GM12878 (cell line): ENCODE measurements at regions not wholly inside any gene's neighbourhood (a gene's known extent, or its start where the extent isn't known, plus 50 kb on each side); places are given as distances from the start of the nearest gene placed in this dataset.

Experiments
- ATAC-seq: fragments of 200-7000 bp; cut with Tn5 transposase; 3 replicates; pipeline ENCODE4 v1.9.1; 2020; ENCODE audit warnings: mild to moderate bottlenecking, moderate library complexity
- BruUV-seq: library from RNA; stranded (reverse); fragments of 400-500 nt; replicated peaks from 2 replicates; lab custom pipeline; 2021; lab: Mats Ljungman, UMichigan
- CTCF ChIA-PET: fragments of 300-600 bp; sonication (Branson Sonifier 250); formaldehyde crosslinking; extraction: SDS; loops from one replicate; lab custom pipeline; 2021; ENCODE audit warnings: inconsistent platforms; lab: Yijun Ruan, JAX
- POLR2A ChIA-PET: fragments of 350-600 bp; formaldehyde crosslinking; extraction: SDS; loops from one replicate; lab custom pipeline; 2021; ENCODE audit warnings: inconsistent platforms; lab: Charles Lee
- RAD21 ChIA-PET: fragments of 300-600 bp; sonication (Branson Sonifier 250); formaldehyde crosslinking; loops from one replicate; lab custom pipeline; 2023; ENCODE audit warnings: antibody characterized with exemption; ENCODE audit not compliant: unreplicated experiment; lab: Charles Lee
- SMC1A ChIA-PET: fragments of 300-600 bp; sonication (Branson Sonifier 250); formaldehyde crosslinking; loops from one replicate; lab custom pipeline; 2023; ENCODE audit not compliant: unreplicated experiment, uncharacterized antibody; lab: Charles Lee
- DNase-seq: peaks from one replicate; pipeline ENCODE4 v3.0.0-alpha.2; 2011; ENCODE audit warnings: low read depth, low spot score
- FAIRE-seq: peaks from 3 replicates; lab custom pipeline; 2011; peaks lifted over from hg19 to GRCh38; lab: Jason Lieb, UNC
- H2AFZ ChIP-seq: 2 replicates; pipeline ENCODE4 v1.6.0; 2011; ENCODE audit warnings: low read depth, low read length, control low read depth; ENCODE audit not compliant: control insufficient read depth
- H3K27ac ChIP-seq: 2 replicates; pipeline ENCODE4 v1.5.1; 2011; ENCODE audit warnings: control low read depth; ENCODE audit not compliant: control insufficient read depth, insufficient read depth
- H3K27me3 ChIP-seq, 2 experiments: replicated peaks in 1 of 2; 2 replicates each; pipeline versions ENCODE4 v1.6.0 to v1.6.1; 2011; ENCODE audit warnings: low read length in 1 of 2; ENCODE audit not compliant: control insufficient read depth in 2 of 2, insufficient read depth in 2 of 2
- H3K36me3 ChIP-seq, 2 experiments: 2 replicates each; pipeline ENCODE4 v1.5.1; 2011; ENCODE audit warnings: low read length in 1 of 2; ENCODE audit not compliant: control insufficient read depth in 2 of 2, insufficient read depth in 2 of 2
- H3K4me1 ChIP-seq: 2 replicates; pipeline ENCODE4 v1.6.1; 2011; ENCODE audit warnings: mild to moderate bottlenecking, low read length, moderate library complexity, mixed read lengths; ENCODE audit not compliant: control insufficient read depth, insufficient read depth
- H3K4me2 ChIP-seq: 2 replicates; pipeline ENCODE4 v1.6.0; 2011; ENCODE audit warnings: control low read depth; ENCODE audit not compliant: control insufficient read depth, insufficient read depth
- H3K4me3 ChIP-seq: fragments of 200-600 bp; sonication (generic); 2 replicates; pipeline ENCODE4 v1.5.1; 2016
- H3K79me2 ChIP-seq: 2 replicates; pipeline ENCODE4 v1.6.0; 2011; ENCODE audit warnings: low read length; ENCODE audit not compliant: control insufficient read depth, insufficient read depth
- H3K9ac ChIP-seq: 2 replicates; pipeline ENCODE4 v1.8.0; 2011; ENCODE audit warnings: low read length, control low read depth, mixed read lengths; ENCODE audit not compliant: control insufficient read depth, insufficient read depth
- H3K9me3 ChIP-seq: replicated peaks from 3 replicates; pipeline ENCODE4 v1.5.1; 2011; ENCODE audit warnings: mild to moderate bottlenecking, low read length; ENCODE audit not compliant: control insufficient read depth, insufficient read depth
- H4K20me1 ChIP-seq: 2 replicates; pipeline ENCODE4 v1.6.0; 2011; ENCODE audit not compliant: control insufficient read depth, insufficient read depth
- BACH1 ChIP-seq: fragments of 450-650 bp; IDR thresholded peaks from 2 replicates; pipeline ENCODE4 v1.6.1; 2017; ENCODE audit warnings: mild to moderate bottlenecking, borderline replicate concordance
- CHD4 ChIP-seq: fragments of 200-600 bp; sonication (generic); IDR thresholded peaks from 2 replicates; pipeline ENCODE4 v1.6.1; 2016; ENCODE audit warnings: mild to moderate bottlenecking
- EZH2 ChIP-seq: IDR thresholded peaks from 2 replicates; pipeline ENCODE4 v1.6.1; 2012; ENCODE audit warnings: low read depth, mild to moderate bottlenecking, control low read depth, inconsistent platforms, low read length, borderline replicate concordance; ENCODE audit not compliant: control insufficient read depth
- HDGF ChIP-seq: fragments of 450-650 bp; IDR thresholded peaks from 2 replicates; pipeline ENCODE4 v1.6.1; 2016; ENCODE audit warnings: antibody characterized with exemption
- MAX ChIP-seq: IDR thresholded peaks from 2 replicates; pipeline ENCODE4 v1.6.1; 2012; ENCODE audit warnings: low read depth, low read length, improper control_type of control experiment
- NFIC ChIP-seq: IDR thresholded peaks from 2 replicates; pipeline ENCODE4 v1.6.1; 2012; ENCODE audit warnings: low read depth, mild to moderate bottlenecking, inconsistent platforms, low read length, moderate library complexity
- NFYB ChIP-seq: IDR thresholded peaks from 2 replicates; pipeline ENCODE4 v1.6.1; 2011; ENCODE audit warnings: low read depth, mild to moderate bottlenecking, low read length, improper control_type of control experiment, moderate library complexity; ENCODE audit not compliant: insufficient read depth
- NR2C2 ChIP-seq: IDR thresholded peaks from 2 replicates; pipeline ENCODE4 v1.6.1; 2011; ENCODE audit warnings: borderline replicate concordance, low read depth; ENCODE audit not compliant: control insufficient read depth, insufficient read length
- PML ChIP-seq: IDR thresholded peaks from 2 replicates; pipeline ENCODE4 v1.6.1; 2012; ENCODE audit warnings: low read length, inconsistent platforms
- POLR2AphosphoS5 ChIP-seq: IDR thresholded peaks from 2 replicates; pipeline ENCODE4 v1.6.1; 2011; ENCODE audit warnings: mild to moderate bottlenecking, low read length, inconsistent platforms
- RBBP5 ChIP-seq: fragments of 200-600 bp; sonication (generic); conservative IDR thresholded peaks from 2 replicates; pipeline ENCODE4 v1.6.1; 2016
- RFX5 ChIP-seq: IDR thresholded peaks from 2 replicates; pipeline ENCODE4 v1.6.1; 2011; ENCODE audit warnings: low read depth, low read length, improper control_type of control experiment
- SIN3A ChIP-seq: IDR thresholded peaks from 2 replicates; pipeline ENCODE4 v1.6.1; 2012; ENCODE audit warnings: low read depth, low read length, improper control_type of control experiment
- ZBTB11 ChIP-seq: fragments of 450-650 bp; formaldehyde crosslinking; IDR thresholded peaks from 2 replicates; pipeline ENCODE4 v1.5.0; 2022; ENCODE audit warnings: mild to moderate bottlenecking, missing genetic modification characterization
- WGBS: methylation state at CpG from one replicate; pipeline ENCODE4 v1.1.6; 2016; ENCODE audit warnings: low lambda C conversion rate; ENCODE audit not compliant: insufficient replicate concordance, insufficient coverage; ENCODE audit errors: missing lambda C conversion rate; 5-methylcytosine and 5-hydroxymethylcytosine counted together
- in situ Hi-C: fragments of 300-500 bp; cut with MboI; formaldehyde crosslinking; loops from 9 replicates; pipeline ENCODE4 v1.14.3; 2018; ENCODE audit warnings: mixed read lengths
- intact Hi-C: fragments of 100-400 bp; cut with micrococcal nuclease; formaldehyde crosslinking; loops from one replicate; pipeline ENCODE4 v1.14.2; 2022; ENCODE audit not compliant: unreplicated experiment
- TF ChIP-seq, protein P1 (sequence below): fragments of 450-650 bp; IDR thresholded peaks from 2 replicates; pipeline ENCODE4 v1.6.1; 2018; ENCODE audit warnings: mild to moderate bottlenecking, low read depth, moderate library complexity; ENCODE audit not compliant: partially characterized antibody
- TF ChIP-seq, protein P2 (sequence below): fragments of 450-650 bp; IDR thresholded peaks from 2 replicates; pipeline ENCODE4 v1.6.1; 2017; ENCODE audit warnings: mild to moderate bottlenecking, moderate library complexity

GRCh38 chr15:62218841-62219240, 53.8 kb upstream of the C2CD4B start:
- WGBS: 48% methylated on average over 9 of the region's 15 CpGs
- ChIA-PET RAD21 (no interaction called here), SMC1A (interaction anchor here (0.6 kb wide), 1 partner anchor 77 kb away, joined by 3 read pairs; no protein-coding TSS in a partner anchor), POLR2A (no interaction called here), CTCF (no interaction called here)
- in situ Hi-C loops (no loop called here), intact Hi-C loops (no loop called here)
- ATAC-seq (no peak), DNase-seq (no peak), FAIRE-seq (no peak)
- no peaks in the 10 kb centered on the region for H4K20me1 ChIP-seq
- no peaks in the 10 kb centered on the region for H3K27me3 ChIP-seq
- H3K27ac ChIP-seq: no peak overlapping the region
- no peak overlapping the region for H2AFZ ChIP-seq
- no peaks in the 10 kb centered on the region for H3K79me2 ChIP-seq
- H3K4me3 ChIP-seq: no peak overlapping the region
- peaks cover 4% of the 10 kb centered on the region; the same call in 1 of the 3 replicates for H3K9me3 ChIP-seq
- H3K4me2 ChIP-seq: no peak overlapping the region
- H3K4me1 ChIP-seq: no peaks in the 10 kb centered on the region
- no TSS peak for BruUV-seq
- H3K36me3 ChIP-seq: no peaks in the 10 kb centered on the region
- no peak overlapping the region for H3K9ac ChIP-seq
- TF ChIP-seq SIN3A: no peak
- no peak for TF ChIP-seq RFX5
- TF ChIP-seq NR2C2: no peak
- no peak for TF ChIP-seq EZH2
- TF ChIP-seq HDGF: no peak
- TF ChIP-seq, protein P1, sequence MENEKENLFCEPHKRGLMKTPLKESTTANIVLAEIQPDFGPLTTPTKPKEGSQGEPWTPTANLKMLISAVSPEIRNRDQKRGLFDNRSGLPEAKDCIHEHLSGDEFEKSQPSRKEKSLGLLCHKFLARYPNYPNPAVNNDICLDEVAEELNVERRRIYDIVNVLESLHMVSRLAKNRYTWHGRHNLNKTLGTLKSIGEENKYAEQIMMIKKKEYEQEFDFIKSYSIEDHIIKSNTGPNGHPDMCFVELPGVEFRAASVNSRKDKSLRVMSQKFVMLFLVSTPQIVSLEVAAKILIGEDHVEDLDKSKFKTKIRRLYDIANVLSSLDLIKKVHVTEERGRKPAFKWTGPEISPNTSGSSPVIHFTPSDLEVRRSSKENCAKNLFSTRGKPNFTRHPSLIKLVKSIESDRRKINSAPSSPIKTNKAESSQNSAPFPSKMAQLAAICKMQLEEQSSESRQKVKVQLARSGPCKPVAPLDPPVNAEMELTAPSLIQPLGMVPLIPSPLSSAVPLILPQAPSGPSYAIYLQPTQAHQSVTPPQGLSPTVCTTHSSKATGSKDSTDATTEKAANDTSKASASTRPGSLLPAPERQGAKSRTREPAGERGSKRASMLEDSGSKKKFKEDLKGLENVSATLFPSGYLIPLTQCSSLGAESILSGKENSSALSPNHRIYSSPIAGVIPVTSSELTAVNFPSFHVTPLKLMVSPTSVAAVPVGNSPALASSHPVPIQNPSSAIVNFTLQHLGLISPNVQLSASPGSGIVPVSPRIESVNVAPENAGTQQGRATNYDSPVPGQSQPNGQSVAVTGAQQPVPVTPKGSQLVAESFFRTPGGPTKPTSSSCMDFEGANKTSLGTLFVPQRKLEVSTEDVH: no peak
- TF ChIP-seq CHD4: no peak
- TF ChIP-seq PML: no peak
- TF ChIP-seq RBBP5: no peak
- TF ChIP-seq NFYB: no peak
- TF ChIP-seq MAX: no peak
- no peak for TF ChIP-seq BACH1
- TF ChIP-seq, protein P2, sequence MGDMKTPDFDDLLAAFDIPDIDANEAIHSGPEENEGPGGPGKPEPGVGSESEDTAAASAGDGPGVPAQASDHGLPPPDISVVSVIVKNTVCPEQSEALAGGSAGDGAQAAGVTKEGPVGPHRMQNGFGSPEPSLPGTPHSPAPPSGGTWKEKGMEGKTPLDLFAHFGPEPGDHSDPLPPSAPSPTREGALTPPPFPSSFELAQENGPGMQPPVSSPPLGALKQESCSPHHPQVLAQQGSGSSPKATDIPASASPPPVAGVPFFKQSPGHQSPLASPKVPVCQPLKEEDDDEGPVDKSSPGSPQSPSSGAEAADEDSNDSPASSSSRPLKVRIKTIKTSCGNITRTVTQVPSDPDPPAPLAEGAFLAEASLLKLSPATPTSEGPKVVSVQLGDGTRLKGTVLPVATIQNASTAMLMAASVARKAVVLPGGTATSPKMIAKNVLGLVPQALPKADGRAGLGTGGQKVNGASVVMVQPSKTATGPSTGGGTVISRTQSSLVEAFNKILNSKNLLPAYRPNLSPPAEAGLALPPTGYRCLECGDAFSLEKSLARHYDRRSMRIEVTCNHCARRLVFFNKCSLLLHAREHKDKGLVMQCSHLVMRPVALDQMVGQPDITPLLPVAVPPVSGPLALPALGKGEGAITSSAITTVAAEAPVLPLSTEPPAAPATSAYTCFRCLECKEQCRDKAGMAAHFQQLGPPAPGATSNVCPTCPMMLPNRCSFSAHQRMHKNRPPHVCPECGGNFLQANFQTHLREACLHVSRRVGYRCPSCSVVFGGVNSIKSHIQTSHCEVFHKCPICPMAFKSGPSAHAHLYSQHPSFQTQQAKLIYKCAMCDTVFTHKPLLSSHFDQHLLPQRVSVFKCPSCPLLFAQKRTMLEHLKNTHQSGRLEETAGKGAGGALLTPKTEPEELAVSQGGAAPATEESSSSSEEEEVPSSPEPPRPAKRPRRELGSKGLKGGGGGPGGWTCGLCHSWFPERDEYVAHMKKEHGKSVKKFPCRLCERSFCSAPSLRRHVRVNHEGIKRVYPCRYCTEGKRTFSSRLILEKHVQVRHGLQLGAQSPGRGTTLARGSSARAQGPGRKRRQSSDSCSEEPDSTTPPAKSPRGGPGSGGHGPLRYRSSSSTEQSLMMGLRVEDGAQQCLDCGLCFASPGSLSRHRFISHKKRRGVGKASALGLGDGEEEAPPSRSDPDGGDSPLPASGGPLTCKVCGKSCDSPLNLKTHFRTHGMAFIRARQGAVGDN: no peak
- TF ChIP-seq ZBTB11 (CRISPR knock-in tag): no peak
- TF ChIP-seq NFIC: no peak
- TF ChIP-seq POLR2AphosphoS5: no peak
